ENCODE measurements at regions not wholly inside any gene's neighbourhood (a gene's known extent, or its start where the extent isn't known, plus 50 kb on each side); places are given as distances from the start of the nearest gene placed in this dataset.

- TF ChIP-seq C11orf30 (IDR thresholded peaks at IDR 0.05; ENCODE audit: low read depth), result peak; percentile 91
- TF ChIP-seq CBFA2T3 (IDR thresholded peaks at IDR 0.05), result peak; percentile 92
- TF ChIP-seq ZBTB2 (IDR thresholded peaks at IDR 0.05), result peak; percentile 53; the same call in 1 of the 2 replicates
- TF ChIP-seq KDM1A (IDR thresholded peaks at IDR 0.05), result peak; percentile 34 to 62; a peak in 2 of 4 replicates
- 0 out of 2 replicates have a peak, but pooled peaks have one; percentile 24 for TF ChIP-seq POLR2AphosphoS5 (IDR thresholded peaks at IDR 0.05; ENCODE audit: control insufficient read depth, insufficient read depth, low read depth, low read length)
- 0 out of 4 replicates have a peak, but pooled peaks of 1 of the 2 experiments have one; percentile 58 for TF ChIP-seq TBL1XR1 (IDR thresholded peaks at IDR 0.05; ENCODE audit: low read length in 2 of 2)
- TF ChIP-seq MAFK (IDR thresholded peaks at IDR 0.05; ENCODE audit: low read length), result peak; percentile 14; the same call in 1 of the 2 replicates
- 0 out of 2 replicates have a peak, but pooled peaks have one; percentile 11 for TF ChIP-seq DIDO1 (tag; IDR thresholded peaks at IDR 0.05; ENCODE audit: low read depth)
- TF ChIP-seq MLX (CRISPR knock-in tag; conservative IDR thresholded peaks at IDR 0.05), result no peak
- no peak for TF ChIP-seq ZFP30 (CRISPR knock-in tag; IDR thresholded peaks at IDR 0.05; ENCODE audit: borderline replicate concordance)
- TF ChIP-seq ZNF740 (CRISPR knock-in tag; IDR thresholded peaks at IDR 0.05), result no peak
- TF ChIP-seq ZNF740 (tag; IDR thresholded peaks at IDR 0.05), result no peak
- TF ChIP-seq SRSF9 (IDR thresholded peaks at IDR 0.05; ENCODE audit: borderline replicate concordance, low read depth, low read length), result no peak
- no peak for TF ChIP-seq PYGO2 (tag; IDR thresholded peaks at IDR 0.05)
- peak in 1 of 2 experiments; percentile 72; a peak in 2 of 4 replicates for TF ChIP-seq RCOR1 (IDR thresholded peaks at IDR 0.05; ENCODE audit: borderline replicate concordance in 1 of 2, low read depth in 2 of 2, low read length in 2 of 2)
- TF ChIP-seq MAFF (IDR thresholded peaks at IDR 0.05; ENCODE audit: low read length), result peak; percentile 47; the same call in 1 of the 2 replicates
- TF ChIP-seq ZNF717 (CRISPR knock-in tag; IDR thresholded peaks at IDR 0.05), result no peak
- no peak for TF ChIP-seq PCBP1 (IDR thresholded peaks at IDR 0.05; ENCODE audit: low read depth, low read length, poor library complexity, severe bottlenecking)
- no peak for TF ChIP-seq E2F6 (IDR thresholded peaks at IDR 0.05; ENCODE audit: borderline replicate concordance in 1 of 2, extremely low read depth in 1 of 2, insufficient read depth in 1 of 2, insufficient read length in 1 of 2, low read depth in 1 of 2, low read length in 1 of 2, poor library complexity in 1 of 2, severe bottlenecking in 1 of 2)
- TF ChIP-seq SMARCA4 (IDR thresholded peaks at IDR 0.05), result peak; percentile 70; the same call in 1 of the 2 replicates
- TF ChIP-seq EHMT2 (IDR thresholded peaks at IDR 0.05), result no peak
- no peak for TF ChIP-seq TCFL5 (CRISPR knock-in tag; conservative IDR thresholded peaks at IDR 0.05)
- TF ChIP-seq MAX (CRISPR knock-in tag; IDR thresholded peaks at IDR 0.05), result no peak
- TF ChIP-seq ILK (tag; IDR thresholded peaks at IDR 0.05; ENCODE audit: borderline replicate concordance, low read depth), result no peak
These were observed 69.8 kb upstream of the HIVEP1 start (continued) for GRCh38 chr6:11942185-11942864.

Measured in K562 (cell line).